ENCODE measurements at regions not wholly inside any gene's neighbourhood (a gene's known extent, or its start where the extent isn't known, plus 50 kb on each side); places are given as distances from the start of the nearest gene placed in this dataset.

DNA sequence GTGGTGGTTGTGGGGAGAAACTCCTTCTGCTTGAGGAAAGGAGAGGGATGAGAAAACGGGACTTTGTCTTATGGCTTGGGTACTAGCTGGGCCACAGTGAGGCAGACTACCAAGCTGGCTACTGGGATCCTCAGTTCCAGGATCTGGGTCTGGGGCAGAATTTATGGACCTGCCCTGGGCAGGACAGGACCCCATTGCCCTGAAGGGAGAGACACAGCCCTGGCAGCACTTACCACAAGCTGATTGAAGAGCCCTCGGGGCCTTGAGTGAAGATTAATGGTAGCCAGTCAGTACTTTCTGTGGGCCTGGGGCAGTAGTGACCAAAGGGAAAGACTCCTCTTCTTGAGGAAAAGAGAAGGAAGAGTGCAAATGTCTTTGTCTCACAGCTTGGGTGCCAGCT is 799.7 kb downstream of the SI start:
- no peak for TF ChIP-seq EP300 (IDR thresholded peaks at IDR 0.05)
- TF ChIP-seq, protein P1, sequence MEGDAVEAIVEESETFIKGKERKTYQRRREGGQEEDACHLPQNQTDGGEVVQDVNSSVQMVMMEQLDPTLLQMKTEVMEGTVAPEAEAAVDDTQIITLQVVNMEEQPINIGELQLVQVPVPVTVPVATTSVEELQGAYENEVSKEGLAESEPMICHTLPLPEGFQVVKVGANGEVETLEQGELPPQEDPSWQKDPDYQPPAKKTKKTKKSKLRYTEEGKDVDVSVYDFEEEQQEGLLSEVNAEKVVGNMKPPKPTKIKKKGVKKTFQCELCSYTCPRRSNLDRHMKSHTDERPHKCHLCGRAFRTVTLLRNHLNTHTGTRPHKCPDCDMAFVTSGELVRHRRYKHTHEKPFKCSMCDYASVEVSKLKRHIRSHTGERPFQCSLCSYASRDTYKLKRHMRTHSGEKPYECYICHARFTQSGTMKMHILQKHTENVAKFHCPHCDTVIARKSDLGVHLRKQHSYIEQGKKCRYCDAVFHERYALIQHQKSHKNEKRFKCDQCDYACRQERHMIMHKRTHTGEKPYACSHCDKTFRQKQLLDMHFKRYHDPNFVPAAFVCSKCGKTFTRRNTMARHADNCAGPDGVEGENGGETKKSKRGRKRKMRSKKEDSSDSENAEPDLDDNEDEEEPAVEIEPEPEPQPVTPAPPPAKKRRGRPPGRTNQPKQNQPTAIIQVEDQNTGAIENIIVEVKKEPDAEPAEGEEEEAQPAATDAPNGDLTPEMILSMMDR (IDR thresholded peaks at IDR 0.05), result no peak

All from gastroesophageal sphincter (tissue), 3 donors.